HG03442 (cell line): ENCODE measurements at regions not wholly inside any gene's neighbourhood (a gene's known extent, or its start where the extent isn't known, plus 50 kb on each side); places are given as distances from the start of the nearest gene placed in this dataset.
A peak's percentile ranks its signal among the peaks of the same experiment; 100 is the strongest.
"Not testable (repeated sequence)": the region's sequence is repeated elsewhere in the genome, so short reads cannot be mapped to it uniquely, and the experiment has no call there.

Experiments used
- ATAC-seq: cut with Tn5 transposase; IDR thresholded peaks from one replicate; pipeline ENCODE4 v1.9.1; 2021; ENCODE audit warnings: mild to moderate bottlenecking, moderate library complexity; ENCODE audit not compliant: unreplicated experiment

DNA sequence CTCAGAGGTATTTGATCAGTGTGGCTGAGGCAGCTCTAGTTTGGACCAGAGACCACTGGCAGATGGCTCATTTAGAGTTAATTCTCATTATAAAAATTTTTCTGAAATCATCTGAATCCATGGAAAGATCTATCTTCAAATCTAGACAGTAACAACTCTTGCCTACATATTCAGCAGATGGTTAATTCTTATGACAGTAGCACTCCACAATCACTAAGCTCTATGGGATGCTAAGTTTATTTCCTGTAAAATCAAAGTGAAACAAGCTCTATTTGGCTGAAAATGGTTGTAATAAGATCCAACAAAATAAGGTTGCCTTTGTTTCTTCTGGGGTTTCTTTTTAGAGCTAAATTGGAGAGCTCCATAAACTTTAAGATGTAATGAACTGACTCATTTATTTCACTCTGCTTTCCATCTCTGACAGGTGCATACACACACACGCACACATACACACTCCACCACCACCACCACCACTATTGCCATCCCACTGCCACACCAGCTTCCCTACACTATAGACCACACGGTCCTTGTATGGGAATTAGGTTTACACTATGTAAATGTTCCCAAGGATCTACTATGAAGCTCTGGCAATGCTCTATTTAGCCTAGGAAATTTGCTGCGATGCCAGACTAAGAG is 293.1 kb downstream of the RPAP3 start:
- ATAC-seq: no peak

DNA sequence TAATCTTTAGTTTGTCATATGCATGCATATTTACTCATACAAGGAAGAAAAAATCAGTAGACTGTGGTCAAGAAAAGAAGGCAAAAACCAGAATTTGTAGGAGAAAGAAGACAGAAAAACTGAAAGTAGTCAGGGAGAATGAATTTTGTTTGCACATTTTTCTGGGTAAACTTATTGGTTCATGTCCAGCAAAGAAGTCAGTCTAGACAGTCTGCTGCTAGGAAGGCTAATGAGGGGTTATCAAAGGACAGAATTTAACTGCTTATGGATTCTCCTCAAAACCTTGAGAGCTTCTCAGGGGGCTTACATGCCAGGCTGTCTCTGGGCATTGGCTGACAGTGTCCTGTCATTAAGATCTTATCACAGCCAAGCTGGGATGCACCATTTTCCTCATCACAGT is 293.9 kb downstream of the RPAP3 start:
- no peak for ATAC-seq

DNA sequence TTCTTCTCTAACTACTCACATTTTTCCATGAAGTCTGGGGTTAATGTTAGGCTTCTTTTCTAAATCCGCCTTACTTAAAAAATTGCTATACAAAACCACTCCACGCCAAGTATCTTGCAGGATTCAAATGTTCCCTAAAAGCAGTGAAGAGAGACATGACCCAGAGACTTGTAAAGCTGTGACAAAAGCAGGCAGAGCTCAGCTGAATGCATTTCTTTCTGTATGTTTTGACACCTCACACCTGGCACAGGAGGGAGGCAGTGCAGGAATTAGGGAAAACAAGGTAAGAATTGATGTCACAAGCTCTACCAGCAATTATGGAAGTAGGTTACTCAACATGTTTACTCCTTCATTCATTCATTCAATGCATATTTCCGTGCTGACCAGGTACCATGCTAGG is 295.0 kb downstream of the RPAP3 start:
- ATAC-seq: no peak

DNA sequence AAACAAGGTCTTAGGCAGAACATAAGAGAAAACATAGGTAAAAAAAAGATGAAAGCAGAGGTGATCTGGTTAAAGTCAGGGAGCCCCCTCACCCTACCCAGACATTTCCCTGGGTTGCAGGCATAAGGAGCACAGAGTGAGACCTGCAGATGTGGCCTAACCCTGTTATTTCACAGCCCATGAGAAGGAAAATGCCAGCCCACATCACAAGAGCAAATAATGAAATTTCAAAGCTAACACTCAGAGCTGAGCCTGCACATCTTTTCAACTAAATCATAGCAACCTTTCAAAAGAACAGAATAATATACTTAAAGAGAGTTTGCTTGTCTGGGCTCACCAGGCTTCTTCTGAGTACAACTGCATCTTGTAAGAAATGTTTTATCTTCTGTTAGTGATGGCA is 295.4 kb downstream of the RPAP3 start:
- ATAC-seq: no peak

DNA sequence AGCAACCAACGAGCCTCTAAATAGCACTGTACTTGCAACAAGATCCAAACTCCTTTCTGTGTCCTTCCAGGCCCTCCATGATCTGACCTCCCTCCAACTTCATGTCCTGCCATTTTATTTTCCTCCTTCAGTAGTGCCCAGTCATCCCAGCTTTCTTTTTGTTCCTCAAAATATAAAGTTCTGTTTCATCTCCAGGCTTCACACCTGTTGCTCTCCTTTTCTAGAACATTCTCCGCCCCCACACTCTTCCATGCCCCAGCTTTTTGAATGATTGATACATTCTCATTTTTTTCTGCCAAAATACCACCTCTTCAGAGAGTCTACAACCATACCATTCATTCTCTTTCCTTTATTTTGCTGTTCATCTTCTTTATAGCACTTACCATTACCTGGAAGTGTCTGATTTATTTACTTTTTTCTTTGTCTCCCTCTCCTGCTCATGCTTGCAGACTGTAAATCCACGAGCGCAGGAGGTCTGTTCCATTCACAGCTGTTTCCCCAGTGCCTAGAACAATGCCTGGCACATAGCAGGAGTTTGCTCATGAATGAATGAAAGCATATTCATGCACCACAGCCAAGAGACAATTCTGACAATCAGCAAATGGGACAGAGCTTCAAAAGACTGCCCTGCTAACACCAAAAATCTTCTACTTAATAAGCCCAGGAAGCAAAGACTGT is 296.4 kb downstream of the RPAP3 start:
- ATAC-seq: no peak

DNA sequence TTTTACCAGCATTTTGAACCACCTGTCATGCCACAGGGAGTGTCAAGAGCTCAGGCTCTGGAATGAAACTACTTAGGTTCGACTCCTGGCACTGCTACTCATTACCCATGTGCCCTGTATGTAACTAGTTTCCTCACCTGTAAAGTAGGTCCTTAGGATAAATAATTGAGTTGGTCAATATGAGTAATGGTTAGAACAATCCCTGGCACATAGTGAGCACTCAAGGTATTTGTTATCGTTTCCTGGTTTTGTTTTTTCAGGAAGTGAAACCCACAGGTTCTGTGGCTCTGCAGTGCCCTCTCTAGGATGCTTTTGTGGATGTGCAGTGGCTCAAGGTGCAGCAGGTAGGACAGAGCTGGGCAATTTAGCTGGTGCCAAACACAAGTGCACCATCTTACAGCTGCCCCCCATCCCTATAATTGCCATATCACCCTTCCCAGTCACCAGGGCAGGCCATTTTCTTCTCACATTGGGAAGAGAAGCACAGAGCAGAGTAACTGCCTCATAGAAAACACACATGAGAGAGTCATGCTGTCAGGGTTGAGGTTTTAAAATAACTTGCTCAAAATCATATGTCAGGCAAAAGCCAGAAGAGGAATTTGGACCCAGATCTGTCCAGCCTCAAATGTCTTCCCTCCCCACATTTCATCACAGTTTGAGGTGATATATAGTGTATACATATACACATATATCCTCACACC is 297.5 kb downstream of the RPAP3 start:
- peak; percentile 91 for ATAC-seq

DNA sequence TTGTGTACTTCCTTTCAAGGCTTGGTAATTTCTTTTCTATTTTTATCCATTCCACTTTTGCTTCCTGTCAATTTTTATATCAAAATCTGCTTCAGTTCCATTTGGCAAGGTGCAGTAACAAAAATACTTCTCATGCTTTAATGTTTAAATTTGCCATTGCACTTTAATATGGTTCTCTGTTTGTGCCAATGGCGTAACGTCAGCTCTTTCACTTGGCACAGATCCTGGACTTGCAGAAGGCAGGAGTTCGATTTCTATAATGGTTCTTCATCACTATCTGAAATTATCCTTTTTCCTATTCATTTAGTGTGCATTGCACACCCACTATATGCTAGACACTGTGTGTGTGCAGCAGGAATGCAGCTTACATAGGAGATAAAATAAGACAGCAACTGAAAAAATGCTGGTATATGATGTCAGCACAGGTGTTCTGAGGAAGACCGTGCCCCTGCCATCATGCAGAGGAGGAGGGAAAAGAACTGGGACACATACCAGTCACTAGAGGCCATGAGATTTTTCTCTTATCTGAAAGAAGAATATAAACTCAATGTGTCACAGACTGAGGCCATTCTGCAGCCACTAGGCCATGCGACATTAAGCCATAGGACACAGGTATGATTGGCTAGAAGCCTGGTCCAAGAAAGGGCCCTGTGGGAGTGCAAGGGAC is 298.2 kb downstream of the RPAP3 start:
- ATAC-seq: no peak

DNA sequence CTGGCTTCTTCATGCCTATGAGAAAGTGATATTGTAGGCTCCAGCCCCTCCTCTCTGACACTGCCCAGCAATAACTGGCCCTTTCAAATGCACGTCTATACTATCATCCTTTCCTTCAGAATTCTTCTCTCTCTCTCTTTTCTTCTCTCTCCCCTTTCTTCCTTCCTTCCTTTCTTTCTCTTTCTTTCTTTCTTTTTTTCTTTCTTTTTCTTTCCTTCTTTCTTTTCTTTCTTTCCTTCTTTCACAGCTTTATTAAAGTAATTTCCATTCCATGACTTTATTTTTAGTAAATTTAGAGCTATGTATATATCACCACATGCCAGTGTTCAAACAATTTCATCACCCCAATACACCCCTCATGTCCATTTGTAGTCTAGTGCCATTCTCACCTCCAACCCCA is 302.1 kb downstream of the RPAP3 start:
- no peak for ATAC-seq

DNA sequence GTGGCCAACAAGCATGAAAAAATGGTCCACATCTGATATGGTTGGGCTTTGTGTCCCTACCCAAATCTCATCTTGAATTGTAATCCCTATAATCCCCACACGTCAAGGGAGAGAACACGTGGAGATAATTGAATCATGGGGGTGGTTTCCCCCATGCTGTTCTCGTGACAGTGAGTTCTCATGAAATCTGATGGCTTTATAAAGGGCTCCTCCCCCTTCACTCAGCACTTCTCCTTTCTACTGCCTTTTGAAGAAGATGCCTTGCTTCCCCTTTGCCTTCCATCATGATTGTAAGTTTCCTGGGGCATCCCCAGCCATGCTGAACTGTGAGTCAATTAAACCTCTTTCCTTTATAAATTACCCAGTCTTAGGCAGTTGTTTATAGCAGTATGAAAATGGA is 304.6 kb downstream of the RPAP3 start:
- ATAC-seq: not testable (repeated sequence)

DNA sequence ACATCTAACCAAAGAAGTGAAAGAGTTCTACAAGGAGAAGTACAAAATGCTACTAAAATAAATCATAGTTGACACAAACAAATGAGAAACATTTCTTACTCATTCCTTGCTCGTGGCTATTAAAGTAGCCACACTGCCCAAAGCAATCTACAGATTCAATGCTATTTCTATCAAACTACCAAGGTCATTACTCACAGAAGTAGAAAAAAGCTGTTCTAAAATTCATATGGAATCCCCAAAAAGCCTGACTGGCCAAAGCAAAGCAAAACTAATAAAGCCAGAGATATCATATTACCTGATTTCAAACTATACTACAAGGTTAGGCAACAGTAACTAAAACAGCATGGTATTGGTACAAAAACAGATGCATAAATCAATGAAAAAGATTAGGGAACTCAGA is 305.6 kb downstream of the RPAP3 start:
- ATAC-seq: no peak

DNA sequence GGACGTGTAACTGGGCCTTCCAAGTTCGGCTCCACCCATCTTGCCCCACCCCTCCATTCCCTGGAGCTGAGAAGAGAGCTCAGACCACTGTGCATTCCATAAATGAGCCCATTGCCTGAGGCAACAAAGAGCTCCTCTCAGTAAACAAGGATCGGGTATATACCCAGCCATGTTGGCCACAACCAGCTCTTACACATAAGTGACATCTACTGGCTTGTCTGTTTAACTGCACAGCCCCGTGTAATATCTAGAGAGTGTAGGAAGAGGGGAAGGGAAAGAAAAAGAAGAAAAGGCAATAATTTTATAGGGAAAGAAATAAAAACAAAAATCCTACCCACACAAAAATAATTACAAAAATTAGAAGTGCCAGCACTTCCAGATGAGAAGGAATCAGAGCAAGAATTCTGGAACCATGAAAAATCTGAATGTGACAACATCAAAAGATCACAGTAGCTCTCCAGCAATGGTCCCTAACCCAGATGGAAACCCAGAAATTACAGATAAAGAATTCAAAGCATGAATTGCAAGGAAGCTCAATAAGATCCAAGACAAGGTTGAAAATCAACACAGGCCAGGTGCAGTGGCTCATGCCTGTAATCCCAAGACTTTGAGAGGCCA is 308.1 kb downstream of the RPAP3 start:
- ATAC-seq: peak; percentile 67

DNA sequence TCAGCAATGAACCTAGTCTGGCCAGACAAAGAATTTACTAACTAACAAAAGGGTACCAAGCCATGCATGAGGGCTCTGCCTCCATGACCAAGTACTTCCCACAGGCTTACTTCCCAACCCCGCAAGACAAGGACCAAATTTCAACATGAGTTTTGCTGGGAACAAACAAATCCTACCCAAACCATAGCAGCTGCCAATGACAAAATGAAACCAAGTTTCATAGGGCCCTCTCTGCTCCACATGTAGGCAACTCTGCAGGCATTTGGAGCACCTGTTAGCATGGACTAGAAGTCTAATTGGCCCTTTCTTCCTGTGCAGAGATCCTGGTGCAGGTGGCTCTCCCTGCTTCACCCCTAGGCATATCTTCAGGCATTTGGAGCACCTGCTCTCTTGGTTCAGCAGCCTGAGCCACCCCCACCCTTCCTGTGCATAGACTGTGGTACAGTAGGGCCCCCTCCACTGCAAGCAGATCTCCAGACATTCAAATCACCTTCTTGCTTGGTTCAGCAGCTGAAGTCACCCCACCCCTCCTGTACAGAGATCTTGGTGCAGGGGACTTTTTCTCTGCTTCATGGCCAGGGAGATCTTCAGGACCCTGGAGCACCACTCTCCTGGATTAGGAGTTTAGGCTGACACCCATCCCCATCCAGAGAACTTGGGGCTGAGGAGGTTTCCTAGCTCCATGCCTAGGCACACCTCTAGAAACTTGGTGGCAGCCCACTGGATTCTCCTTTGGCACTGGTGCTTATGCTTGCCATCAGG is 308.7 kb downstream of the RPAP3 start:
- ATAC-seq: no peak

DNA sequence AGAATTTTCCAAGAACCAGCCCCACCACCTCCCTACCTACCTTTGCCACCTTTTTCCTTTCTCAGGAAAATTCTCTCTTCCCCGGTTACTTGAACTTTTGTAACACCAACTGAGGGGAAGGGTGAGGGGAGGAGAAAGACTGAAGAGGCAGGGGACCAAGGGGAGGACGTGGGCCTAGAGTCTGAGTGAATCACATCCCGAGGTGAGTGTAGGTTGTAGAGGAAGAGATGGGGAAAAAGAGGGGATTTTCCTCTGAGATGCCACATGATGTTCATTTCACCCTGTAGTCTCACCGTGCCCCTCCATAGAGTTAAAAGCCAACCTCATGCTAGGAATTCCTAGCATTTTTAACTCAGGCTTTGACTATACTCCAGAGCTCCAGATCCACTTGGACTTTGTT is 311.8 kb downstream of the RPAP3 start:
- no peak for ATAC-seq

DNA sequence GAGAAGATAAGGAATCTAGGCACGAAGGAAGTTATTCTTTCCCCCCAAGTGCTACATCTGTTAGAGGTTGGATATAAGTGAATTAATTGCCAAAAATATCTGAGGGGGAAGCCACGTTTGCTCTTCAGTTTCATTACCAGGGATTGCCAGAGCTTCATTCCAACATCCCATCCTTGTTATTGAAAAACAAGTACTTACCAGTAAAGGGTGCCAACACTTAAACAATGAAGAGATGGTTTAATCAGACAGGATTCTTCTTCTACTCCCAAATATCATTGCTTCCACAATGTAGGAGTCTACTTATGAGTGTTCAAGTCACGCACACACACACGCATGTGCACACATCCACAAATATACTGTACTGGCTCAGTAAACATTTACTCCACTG is 312.4 kb downstream of the RPAP3 start:
- no peak for ATAC-seq

DNA sequence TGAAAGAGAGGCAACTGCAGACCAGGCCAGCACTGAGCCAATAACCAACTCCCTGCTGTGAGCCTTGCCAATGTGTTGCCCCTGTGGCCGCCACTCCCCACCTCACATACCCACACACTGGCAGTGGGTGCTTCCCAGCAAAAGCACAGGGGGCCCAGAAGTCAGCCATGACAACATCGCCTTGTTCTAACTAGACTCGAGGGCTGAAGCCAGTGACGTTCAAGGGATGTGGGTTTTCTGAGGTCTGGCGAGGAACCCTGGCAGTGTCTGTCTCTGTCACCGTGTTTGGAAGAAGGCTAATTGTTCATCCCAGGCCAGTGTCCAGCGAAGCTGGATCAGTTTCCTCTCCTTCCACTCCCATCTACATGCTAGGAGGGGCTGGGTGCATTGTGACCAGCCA is 311.8 kb upstream of the AMIGO2 start:
- no peak for ATAC-seq

DNA sequence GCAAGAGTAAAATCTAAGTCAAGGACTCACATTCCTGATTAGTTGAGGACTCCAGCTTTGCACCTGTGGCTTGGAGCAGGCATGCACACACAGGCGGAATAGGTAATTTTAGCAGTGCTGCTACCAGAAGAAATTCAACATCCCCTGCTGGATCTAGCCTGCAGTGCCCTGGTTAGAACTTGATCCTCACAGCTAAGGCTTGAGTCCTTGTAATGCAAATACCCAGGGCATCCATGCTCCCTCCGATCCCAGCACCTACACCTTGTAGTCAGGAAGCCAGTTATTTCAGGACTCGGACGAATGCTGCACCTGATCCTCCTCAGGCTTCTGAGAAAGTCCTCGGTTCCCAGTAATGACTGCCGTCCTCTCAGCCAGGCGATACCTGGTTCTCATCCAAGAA is 309.0 kb upstream of the AMIGO2 start:
- no peak for ATAC-seq

DNA sequence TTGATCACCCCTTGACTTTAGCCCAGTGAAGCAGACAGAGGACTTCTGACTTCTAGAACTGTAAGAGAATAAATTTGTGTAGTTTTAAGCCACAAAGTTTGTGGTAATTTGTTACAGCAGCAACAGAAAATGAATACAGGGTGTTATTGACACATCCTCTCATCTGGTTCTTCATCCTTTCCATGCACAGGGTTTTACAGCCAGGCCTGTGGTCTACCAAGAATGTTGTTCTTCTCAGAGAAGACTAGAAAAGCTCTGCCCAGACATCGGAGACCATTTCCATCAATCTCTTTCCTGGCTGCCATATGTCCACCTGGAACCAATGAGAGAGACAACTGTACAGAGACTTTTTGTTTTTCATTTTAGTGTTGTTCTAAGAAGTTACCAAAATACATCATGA is 308.2 kb upstream of the AMIGO2 start:
- ATAC-seq: no peak

DNA sequence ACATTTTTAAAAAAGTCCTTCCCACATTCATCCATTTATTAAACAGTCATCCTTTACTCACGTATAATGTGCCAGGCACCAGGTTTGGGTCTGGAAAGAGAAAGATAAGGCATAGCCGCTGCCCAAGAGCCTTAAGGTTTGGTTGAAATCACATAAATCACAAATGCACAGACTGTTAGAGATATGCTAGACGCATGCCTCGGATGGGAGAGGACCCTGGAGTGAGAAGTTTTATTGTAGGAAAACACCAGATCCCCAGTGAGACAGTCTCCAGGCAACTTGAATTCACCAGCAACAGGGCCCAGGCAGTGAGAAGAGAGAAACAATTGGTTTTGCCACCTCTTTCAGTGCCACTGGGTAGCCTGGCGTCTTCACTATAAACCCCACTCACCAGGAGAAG is 305.9 kb upstream of the AMIGO2 start:
- ATAC-seq: no peak

DNA sequence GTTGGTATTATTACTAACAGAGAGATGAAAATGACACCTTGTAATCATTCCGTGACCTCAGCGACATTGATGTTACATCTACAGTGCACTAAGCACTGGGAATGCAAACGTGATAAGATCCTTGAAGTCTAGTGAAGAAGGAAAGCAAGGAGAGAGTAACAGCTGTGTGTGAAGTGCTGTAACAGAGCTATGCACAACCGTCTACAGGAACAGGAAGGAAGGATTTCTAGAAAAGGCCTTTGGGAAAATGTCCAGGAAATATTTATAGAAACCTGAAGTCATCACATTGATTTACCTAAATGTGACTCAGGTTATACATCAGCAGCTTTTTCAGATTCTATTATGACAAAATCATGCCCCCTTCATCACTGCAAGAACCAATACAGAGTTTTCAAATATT is 304.2 kb upstream of the AMIGO2 start:
- no peak for ATAC-seq

DNA sequence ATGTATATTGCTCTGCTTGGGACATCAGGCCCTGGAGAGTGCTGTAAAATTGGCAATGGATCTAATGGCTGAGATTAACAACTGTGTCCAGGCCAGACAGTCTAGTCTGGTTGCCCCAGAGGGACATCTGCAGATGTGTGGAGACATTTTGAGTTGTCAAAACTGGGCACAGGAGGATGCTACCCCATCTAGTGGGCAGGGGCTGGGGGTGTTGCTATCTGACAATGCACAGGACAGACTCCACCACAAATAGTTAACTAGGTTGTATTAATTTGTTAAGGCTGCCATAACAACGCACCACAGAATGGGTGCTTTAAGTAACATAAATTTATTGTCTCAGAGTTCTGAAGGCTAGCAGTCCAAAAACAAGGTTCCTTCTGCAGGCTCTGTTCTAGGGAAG is 302.5 kb upstream of the AMIGO2 start:
- ATAC-seq: no peak

DNA sequence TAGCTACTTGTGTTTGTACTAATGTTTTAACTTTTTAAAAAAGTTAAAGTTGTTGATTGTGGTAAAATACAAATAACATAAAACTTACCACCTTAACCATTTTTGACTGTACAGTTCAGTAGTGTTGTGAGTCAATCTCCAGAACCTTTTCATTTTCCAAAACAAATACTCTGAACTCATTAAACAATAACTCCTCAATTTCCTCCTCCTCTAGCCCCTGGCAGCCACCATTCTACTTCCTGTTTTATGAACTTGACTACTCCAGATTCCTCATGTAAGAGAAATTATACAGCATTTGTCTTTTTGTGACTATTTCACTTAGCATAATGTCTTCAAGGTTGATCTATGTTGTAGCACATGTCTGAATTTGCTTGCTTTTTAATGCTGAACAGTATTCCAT is 299.1 kb upstream of the AMIGO2 start:
- ATAC-seq: no peak
